ENCODE measurements at regions not wholly inside any gene's neighbourhood (a gene's known extent, or its start where the extent isn't known, plus 50 kb on each side); places are given as distances from the start of the nearest gene placed in this dataset.

DNA sequence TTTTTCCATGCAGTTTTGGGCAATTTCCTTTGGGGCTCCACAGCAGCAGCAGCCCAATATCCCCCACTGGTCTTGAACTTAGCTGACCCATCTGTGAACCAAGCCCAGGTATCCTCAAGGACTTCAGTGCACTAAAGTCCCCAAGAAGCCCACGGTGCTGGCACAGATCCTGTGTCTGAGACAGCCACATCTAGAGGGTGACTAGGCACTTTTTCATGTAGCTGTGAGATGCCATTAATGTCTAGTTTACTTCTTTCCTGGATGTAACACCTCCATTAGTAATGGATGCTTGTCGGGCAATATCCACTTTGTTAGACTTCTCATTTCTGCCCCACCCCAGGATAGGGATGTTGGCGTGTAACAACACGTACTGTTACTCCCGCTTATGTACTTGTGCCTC lies 117.9 kb downstream of the GPCPD1 start:
- H3K79me2 ChIP-seq (ENCODE audit: control insufficient read depth, insufficient read depth, low read length) = no peaks in the 10 kb centered on the region
- H2AFZ ChIP-seq (ENCODE audit: low read depth, low read length) = no peak overlapping the region

DNA sequence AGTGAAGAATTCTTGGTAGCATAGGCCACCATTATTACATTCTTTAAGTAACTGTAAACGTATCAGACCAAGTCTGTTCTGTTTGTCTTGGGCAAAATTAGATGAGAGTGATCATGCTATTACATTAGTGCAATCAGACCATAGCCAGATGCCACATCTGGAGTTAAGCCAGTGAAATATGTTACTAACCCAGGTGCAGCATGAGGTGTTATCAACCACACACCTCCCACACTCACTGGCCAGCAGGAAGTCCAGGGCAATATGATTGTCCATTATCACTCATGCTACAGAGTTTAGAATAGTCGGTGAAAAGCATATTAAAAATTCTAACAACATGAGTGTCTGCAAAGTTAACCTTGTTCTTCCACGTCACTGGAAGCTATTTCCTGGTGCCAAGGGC lies 119.4 kb downstream of the GPCPD1 start:
- ChIA-PET POLR2A (no interaction called here), CTCF (no interaction called here)
- H3K9me1 ChIP-seq (replicated peaks; ENCODE audit: control insufficient read depth, extremely low read depth, insufficient read depth, low read length) = no peaks in the 10 kb centered on the region
- no peak for TF ChIP-seq POLR2A (IDR thresholded peaks at IDR 0.05; ENCODE audit: low read depth, low read length)
- TF ChIP-seq CTCF (IDR thresholded peaks at IDR 0.05; ENCODE audit: extremely low read depth in 1 of 2, insufficient read depth in 1 of 2, low read depth in 1 of 2, low read length in 2 of 2) = no peak
- TF ChIP-seq EZH2 (IDR thresholded peaks at IDR 0.05; ENCODE audit: borderline replicate concordance, low read depth, low read length, severe bottlenecking) = no peak
- TF ChIP-seq GATA2 (IDR thresholded peaks at IDR 0.05; ENCODE audit: insufficient read depth, insufficient read length, low read depth, low read length) = no peak
- H3K4me2 ChIP-seq (ENCODE audit: insufficient read depth, low read length) = no peak overlapping the region
- no peaks in the 10 kb centered on the region for H3K36me3 ChIP-seq (ENCODE audit: control insufficient read depth in 2 of 2, extremely low read depth in 1 of 2, insufficient read depth in 2 of 2, low read length in 2 of 2)
- BruUV-seq (replicated peaks) = no TSS peak
- no peaks in the 10 kb centered on the region for H4K20me1 ChIP-seq (replicated peaks; ENCODE audit: control insufficient read depth, extremely low read depth, insufficient read depth, low read length)
- FAIRE-seq (no peak), DNase-seq (ENCODE audit: low read depth, low spot score) (no peak)
- no peaks in the 10 kb centered on the region for H3K4me1 ChIP-seq (ENCODE audit: control insufficient read depth, extremely low read depth, insufficient read depth, low read length)
- intact Hi-C loops (cut with micrococcal nuclease) = no loop called here
- H3K9me3 ChIP-seq (replicated peaks; ENCODE audit: control insufficient read depth, insufficient read depth, low read length) = no peaks in the 10 kb centered on the region
- no peak overlapping the region for H3K27ac ChIP-seq (ENCODE audit: insufficient read depth, low read depth, low read length)
- H3K4me3 ChIP-seq (replicated peaks in 1 of 3; ENCODE audit: insufficient read depth in 1 of 3, low read depth in 1 of 3, low read length in 3 of 3) = no peak overlapping the region
- dilution Hi-C loops (cut with MboI; ENCODE audit: extremely low pct_ligation_motif_present, low sequenced_read_pairs) = no loop called here
- H2AFZ ChIP-seq (ENCODE audit: low read depth, low read length) = no peak overlapping the region
- peaks cover 10 to 11% of the 10 kb centered on the region in 2 experiments for H3K27me3 ChIP-seq (ENCODE audit: control insufficient read depth in 2 of 2, insufficient read depth in 2 of 2, low read length in 2 of 2)
- H3K9ac ChIP-seq (replicated peaks; ENCODE audit: extremely low read depth, insufficient read depth, low read length) = no peak overlapping the region
- H3K79me2 ChIP-seq (ENCODE audit: control insufficient read depth, insufficient read depth, low read length) = no peaks in the 10 kb centered on the region

More for the DNA sequence above, 117.9 kb downstream of the GPCPD1 start:
- no peaks in the 10 kb centered on the region for H3K36me3 ChIP-seq (ENCODE audit: control insufficient read depth in 2 of 2, extremely low read depth in 1 of 2, insufficient read depth in 2 of 2, low read length in 2 of 2)
- no peak overlapping the region for H3K4me2 ChIP-seq (ENCODE audit: insufficient read depth, low read length)
- FAIRE-seq (no peak), DNase-seq (ENCODE audit: low read depth, low spot score) (no peak)
- dilution Hi-C loops (cut with MboI; ENCODE audit: extremely low pct_ligation_motif_present, low sequenced_read_pairs) = no loop called here
- H4K20me1 ChIP-seq (replicated peaks; ENCODE audit: control insufficient read depth, extremely low read depth, insufficient read depth, low read length) = no peaks in the 10 kb centered on the region
- no peaks in the 10 kb centered on the region for H3K9me3 ChIP-seq (replicated peaks; ENCODE audit: control insufficient read depth, insufficient read depth, low read length)
- POLR2A ChIA-PET = no interaction called here
- TF ChIP-seq GATA2 (IDR thresholded peaks at IDR 0.05; ENCODE audit: insufficient read depth, insufficient read length, low read depth, low read length) = no peak
- no peak for TF ChIP-seq FOS (IDR thresholded peaks at IDR 0.05; ENCODE audit: borderline replicate concordance, insufficient read depth, low read length)
- TF ChIP-seq MYC (IDR thresholded peaks at IDR 0.05; ENCODE audit: low read depth, low read length) = no peak
- TF ChIP-seq POLR2AphosphoS5 (IDR thresholded peaks at IDR 0.05; ENCODE audit: insufficient read depth, low read depth, low read length) = no peak
- intact Hi-C loops (cut with micrococcal nuclease) = no loop called here
- CTCF ChIA-PET = no interaction called here
- no peak overlapping the region for H3K4me3 ChIP-seq (replicated peaks in 1 of 3; ENCODE audit: insufficient read depth in 1 of 3, low read depth in 1 of 3, low read length in 3 of 3)
- H3K9me1 ChIP-seq (replicated peaks; ENCODE audit: control insufficient read depth, extremely low read depth, insufficient read depth, low read length) = no peaks in the 10 kb centered on the region
- H3K27me3 ChIP-seq (ENCODE audit: control insufficient read depth in 2 of 2, insufficient read depth in 2 of 2, low read length in 2 of 2) = peaks cover 7 to 11% of the 10 kb centered on the region in 2 experiments
- no peaks in the 10 kb centered on the region for H3K4me1 ChIP-seq (ENCODE audit: control insufficient read depth, extremely low read depth, insufficient read depth, low read length)
- H3K9ac ChIP-seq (replicated peaks; ENCODE audit: extremely low read depth, insufficient read depth, low read length) = no peak overlapping the region
- H3K27ac ChIP-seq (ENCODE audit: insufficient read depth, low read depth, low read length) = no peak overlapping the region
- BruUV-seq (replicated peaks) = no TSS peak
